ENCODE measurements at regions not wholly inside any gene's neighbourhood (a gene's known extent, or its start where the extent isn't known, plus 50 kb on each side); places are given as distances from the start of the nearest gene placed in this dataset.

- TF ChIP-seq, protein P1, sequence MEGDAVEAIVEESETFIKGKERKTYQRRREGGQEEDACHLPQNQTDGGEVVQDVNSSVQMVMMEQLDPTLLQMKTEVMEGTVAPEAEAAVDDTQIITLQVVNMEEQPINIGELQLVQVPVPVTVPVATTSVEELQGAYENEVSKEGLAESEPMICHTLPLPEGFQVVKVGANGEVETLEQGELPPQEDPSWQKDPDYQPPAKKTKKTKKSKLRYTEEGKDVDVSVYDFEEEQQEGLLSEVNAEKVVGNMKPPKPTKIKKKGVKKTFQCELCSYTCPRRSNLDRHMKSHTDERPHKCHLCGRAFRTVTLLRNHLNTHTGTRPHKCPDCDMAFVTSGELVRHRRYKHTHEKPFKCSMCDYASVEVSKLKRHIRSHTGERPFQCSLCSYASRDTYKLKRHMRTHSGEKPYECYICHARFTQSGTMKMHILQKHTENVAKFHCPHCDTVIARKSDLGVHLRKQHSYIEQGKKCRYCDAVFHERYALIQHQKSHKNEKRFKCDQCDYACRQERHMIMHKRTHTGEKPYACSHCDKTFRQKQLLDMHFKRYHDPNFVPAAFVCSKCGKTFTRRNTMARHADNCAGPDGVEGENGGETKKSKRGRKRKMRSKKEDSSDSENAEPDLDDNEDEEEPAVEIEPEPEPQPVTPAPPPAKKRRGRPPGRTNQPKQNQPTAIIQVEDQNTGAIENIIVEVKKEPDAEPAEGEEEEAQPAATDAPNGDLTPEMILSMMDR (IDR thresholded peaks at IDR 0.05): no peak
- TF ChIP-seq POLR2A (IDR thresholded peaks at IDR 0.05): no peak
- H3K9me3 ChIP-seq: no peaks in the 10 kb centered on the region
- no peaks in the 10 kb centered on the region for H3K27me3 ChIP-seq
These were observed 62.4 kb upstream of the FOXG1 start for GRCh38 chr14:28704153-28704552.

GRCh38 chr14:28707814-28708213, 58.8 kb upstream of the FOXG1 start:
- H3K4me3 ChIP-seq: no peak overlapping the region

More at GRCh38 chr14:28704153-28704552, 62.4 kb upstream of the FOXG1 start:
- Histone ChIP-seq H3K4me1 (no peaks in the 10 kb centered on the region), H3K27ac (no peak overlapping the region), H3K4me3 (no peak overlapping the region), H3K36me3 (ENCODE audit: low read depth, missing control alignments) (no peaks in the 10 kb centered on the region)
- intact Hi-C loops (cut with DNase I; ENCODE audit: low total_unique reads): no loop called here
- no peak for DNase-seq

DNA sequence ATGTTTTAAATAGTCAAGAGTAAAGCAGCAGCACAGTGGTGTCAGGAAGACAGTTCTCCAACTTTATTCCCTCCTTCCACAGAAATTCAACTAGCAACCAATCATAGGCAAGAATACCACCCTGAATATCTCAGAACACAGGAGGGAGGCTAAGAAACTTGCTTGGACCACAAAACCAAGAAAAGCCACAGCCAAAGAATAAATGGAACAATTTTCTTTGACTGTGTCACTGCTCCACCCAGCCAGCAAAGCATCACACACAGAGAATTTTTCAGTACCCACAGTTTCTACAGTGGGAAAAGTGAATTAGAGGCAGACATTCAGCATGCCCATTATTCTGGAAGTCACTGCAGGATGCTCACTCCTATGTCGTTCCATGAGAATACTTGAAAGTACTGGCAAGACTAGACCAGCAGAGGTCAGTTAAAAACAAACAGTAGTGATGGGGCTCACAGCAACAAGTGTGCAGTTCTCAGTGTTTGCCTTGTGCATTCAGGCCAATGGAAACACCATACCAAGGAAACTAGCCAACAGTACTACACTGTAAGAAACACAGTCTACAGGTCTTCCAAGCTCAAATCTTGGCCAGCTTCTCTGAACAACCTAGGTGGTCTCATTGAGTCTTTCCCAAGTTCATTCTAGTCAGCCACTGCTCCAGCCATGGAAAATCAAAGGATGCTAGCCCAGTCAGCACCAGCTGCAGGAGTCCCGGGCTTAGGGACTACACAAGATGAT, 56.8 kb upstream of the FOXG1 start:
- 72 to 73% methylated on average over 1 to 2 of the region's 2 CpGs for WGBS, 2 donors
- Histone ChIP-seq H3K27ac (no peak overlapping the region), H3K9me3 (no peaks in the 10 kb centered on the region), H3K27me3 (no peaks in the 10 kb centered on the region), H3K4me3 (no peak overlapping the region), H3K4me1 (no peaks in the 10 kb centered on the region), H3K36me3 (ENCODE audit: low read depth, missing control alignments) (no peaks in the 10 kb centered on the region)
- intact Hi-C loops (cut with DNase I; ENCODE audit: low total_unique reads): no loop called here
- no peak for DNase-seq
- no peak for TF ChIP-seq POLR2A (IDR thresholded peaks at IDR 0.05)
- TF ChIP-seq, protein P1 (IDR thresholded peaks at IDR 0.05): no peak

More at GRCh38 chr14:28707814-28708213, 58.8 kb upstream of the FOXG1 start:
- TF ChIP-seq, protein P1 (IDR thresholded peaks at IDR 0.05): no peak
- TF ChIP-seq POLR2A (IDR thresholded peaks at IDR 0.05): no peak
- Histone ChIP-seq H3K27ac (no peak overlapping the region), H3K27me3 (no peaks in the 10 kb centered on the region), H3K9me3 (no peaks in the 10 kb centered on the region), H3K4me1 (no peaks in the 10 kb centered on the region), H3K36me3 (ENCODE audit: low read depth, missing control alignments) (no peaks in the 10 kb centered on the region)
- 86 to 98% methylated on average over 2 of the region's 2 CpGs for WGBS, 2 donors
- intact Hi-C loops (cut with DNase I; ENCODE audit: low total_unique reads): no loop called here
- no peak for DNase-seq

Small RNA genes lying in the stretch of these regions (microRNA-seq; reads per million reads assigned to microRNA genes)
- gene MIR3171 (ENCODE audit: borderline number of aligned reads in 2 of 2, borderline replicate concordance in 1 of 2): 0 reads per million in 2 donors
- gene MIR4307 (ENCODE audit: borderline number of aligned reads in 2 of 2, borderline replicate concordance in 1 of 2): 0 reads per million in 2 donors

Small RNA genes lying in the stretch of these regions (small RNA-seq; reads per million reads assigned to genes)
- gene EIF4A1P12 (0 reads per million in 2 donors), gene MIR3171 (0 reads per million in 2 donors), gene MIR4307 (0 reads per million in 2 donors)
